RWPE1 (cell line): ENCODE measurements at regions not wholly inside any gene's neighbourhood (a gene's known extent, or its start where the extent isn't known, plus 50 kb on each side); places are given as distances from the start of the nearest gene placed in this dataset.

Experiments used
- CTCF ChIA-PET: fragments of 350-600 bp; sonication (Branson Sonifier 250); formaldehyde crosslinking; extraction: SDS; loops from one replicate; lab custom pipeline; 2021; lab: Yijun Ruan, JAX
- POLR2A ChIA-PET: fragments of 400-600 bp; formaldehyde crosslinking; extraction: SDS; loops from one replicate; lab custom pipeline; 2020; ENCODE audit warnings: antibody characterized with exemption; ENCODE audit not compliant: low non-redundant PET; lab: Yijun Ruan, JAX
- DNase-seq: peaks from one replicate; pipeline ENCODE4 v3.0.0; 2012; ENCODE audit warnings: low spot score
- H3K27ac ChIP-seq: fragments of 450-650 bp; 2 replicates; pipeline ENCODE4 v1.5.1; 2017
- CTCF ChIP-seq: fragments of 450-650 bp; conservative IDR thresholded peaks from 2 replicates; pipeline ENCODE4 v1.5.1; 2017; ENCODE audit warnings: low read depth, mild to moderate bottlenecking

- CTCF ChIA-PET = no interaction called here
- TF ChIP-seq CTCF = no peak
- H3K27ac ChIP-seq = no peak overlapping the region
- POLR2A ChIA-PET = no interaction called here
- DNase-seq = no peak
Measured at GRCh38 chr22:49567899-49568750, 259.5 kb downstream of the BRD1 start.

- no peak for DNase-seq
- no peak overlapping the region for H3K27ac ChIP-seq
- ChIA-PET POLR2A (no interaction called here), CTCF (no interaction called here)
- no peak for TF ChIP-seq CTCF
Measured at GRCh38 chr22:49566693-49567092, 261.0 kb downstream of the BRD1 start.

- no peak overlapping the region for H3K27ac ChIP-seq
- TF ChIP-seq CTCF = no peak
- CTCF ChIA-PET = no interaction called here
- no peak for DNase-seq
- POLR2A ChIA-PET = no interaction called here
Measured at GRCh38 chr22:49566141-49566541, 261.5 kb downstream of the BRD1 start.

GRCh38 chr22:49565516-49565855 lies 262.2 kb downstream of the BRD1 start:
- CTCF ChIA-PET = no interaction called here
- no peak overlapping the region for H3K27ac ChIP-seq
- DNase-seq = no peak
- POLR2A ChIA-PET = no interaction called here
- no peak for TF ChIP-seq CTCF

- ChIA-PET POLR2A (no interaction called here), CTCF (no interaction called here)
- TF ChIP-seq CTCF = no peak
- DNase-seq = no peak
- no peak overlapping the region for H3K27ac ChIP-seq
Measured at GRCh38 chr22:49564666-49565515, 262.8 kb downstream of the BRD1 start.

GRCh38 chr22:49564054-49564453 lies 263.6 kb downstream of the BRD1 start:
- ChIA-PET POLR2A (no interaction called here), CTCF (no interaction called here)
- DNase-seq = no peak
- no peak overlapping the region for H3K27ac ChIP-seq
- TF ChIP-seq CTCF = no peak
